SW 1271 (cell line): ENCODE measurements at regions not wholly inside any gene's neighbourhood (a gene's known extent, or its start where the extent isn't known, plus 50 kb on each side); places are given as distances from the start of the nearest gene placed in this dataset.
"Not testable (repeated sequence)": the region's sequence is repeated elsewhere in the genome, so short reads cannot be mapped to it uniquely, and the experiment has no call there.

ENCODE experiments used
- DNase-seq, 2 experiments: peaks; one replicate each; lab custom pipeline; 2025; lab: John Stamatoyannopoulos, UW

DNA sequence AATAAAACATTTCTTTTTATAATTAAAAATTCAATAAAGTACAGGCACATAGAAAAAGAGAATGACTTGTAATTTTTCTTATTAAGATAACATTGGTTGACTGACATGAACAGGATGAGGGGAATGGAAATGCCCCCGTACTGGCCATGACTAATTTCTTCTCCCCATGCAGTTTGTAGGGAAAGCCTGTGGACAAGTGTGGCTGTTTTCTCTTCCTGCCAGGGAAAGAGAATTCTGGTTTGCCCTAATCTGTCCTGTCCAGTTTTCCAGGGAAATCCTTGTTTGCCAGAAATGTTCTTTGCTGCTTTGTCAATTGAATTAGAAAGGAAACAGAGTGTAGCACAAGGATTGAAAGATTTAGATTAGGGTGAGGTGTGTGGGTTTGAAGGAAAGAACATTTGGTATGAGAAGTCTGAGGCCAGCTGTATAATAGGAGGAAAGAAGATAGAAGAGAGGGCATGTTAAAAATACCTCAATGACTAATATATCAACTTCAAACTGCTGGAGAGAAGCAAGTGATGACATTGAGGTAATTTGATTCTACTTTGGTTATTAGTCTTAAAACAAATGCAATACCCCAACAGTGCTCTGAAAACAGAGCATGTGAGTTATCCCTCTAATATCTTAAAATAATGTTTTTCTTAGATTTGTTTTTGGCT, 593.9 kb upstream of the ZNF804A start:
- DNase-seq = no peak

DNA sequence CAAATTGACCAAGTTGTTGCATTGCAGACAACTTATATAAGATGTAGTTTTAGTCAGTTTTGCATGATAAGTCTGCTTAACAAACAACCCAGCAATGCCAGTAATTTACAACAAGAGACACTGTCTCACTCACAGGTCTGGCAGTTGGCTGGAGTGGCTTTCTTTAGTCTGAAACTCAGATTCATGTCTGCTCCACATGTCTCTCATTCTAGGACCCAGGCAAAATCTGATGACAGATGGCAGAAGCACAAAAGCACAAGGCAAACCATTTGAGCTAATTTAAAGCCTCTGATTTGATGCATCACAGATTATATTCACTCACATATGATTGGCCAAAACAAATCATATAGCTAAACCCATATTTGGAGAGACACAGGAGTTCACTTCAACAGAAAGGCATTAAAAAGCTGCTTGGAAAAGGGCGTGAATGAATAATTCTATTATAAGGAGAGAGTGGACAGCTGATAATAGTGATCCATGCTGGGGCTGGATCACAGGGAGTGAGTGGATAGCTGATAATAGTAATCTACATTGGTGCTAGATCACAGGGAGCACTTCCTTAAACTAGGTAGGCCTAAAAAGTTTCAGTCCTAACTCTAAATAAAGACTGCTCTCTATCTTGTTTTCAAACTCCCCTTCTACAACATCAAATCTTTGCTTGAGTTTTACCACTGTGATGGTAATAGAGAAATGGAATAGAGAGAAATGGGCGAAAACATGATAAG, 593.2 kb upstream of the ZNF804A start:
- DNase-seq = no peak

- DNase-seq = no peak
These were observed 591.3 kb upstream of the ZNF804A start for GRCh38 chr2:184006998-184007397.

- no peak for DNase-seq
These were observed 571.4 kb upstream of the ZNF804A start for GRCh38 chr2:184026961-184027360.

GRCh38 chr2:184030245-184030644, 568.1 kb upstream of the ZNF804A start:
- DNase-seq = no peak

GRCh38 chr2:184030989-184031388, 567.3 kb upstream of the ZNF804A start:
- no peak for DNase-seq

- no peak for DNase-seq
These were observed 566.8 kb upstream of the ZNF804A start for GRCh38 chr2:184031402-184032147.

DNA sequence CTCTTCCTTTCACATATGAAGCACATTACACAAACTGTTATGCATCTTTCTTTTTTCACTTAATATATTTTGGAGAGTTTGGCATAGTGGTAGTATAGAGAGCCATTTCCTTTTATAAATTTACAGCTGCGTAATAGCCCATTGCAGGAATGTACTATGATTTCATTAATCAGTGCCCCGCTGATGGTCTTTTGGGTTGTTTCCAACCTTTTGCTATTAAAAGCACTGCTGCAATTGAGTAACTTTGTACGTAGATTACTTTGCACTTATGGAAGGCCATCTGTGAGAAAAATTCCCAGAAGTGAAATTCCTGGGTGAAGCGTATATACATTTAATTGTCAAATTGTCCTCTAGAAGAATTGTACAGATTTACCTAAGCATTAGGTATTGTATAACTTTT, 565.3 kb upstream of the ZNF804A start:
- no peak for DNase-seq

DNA sequence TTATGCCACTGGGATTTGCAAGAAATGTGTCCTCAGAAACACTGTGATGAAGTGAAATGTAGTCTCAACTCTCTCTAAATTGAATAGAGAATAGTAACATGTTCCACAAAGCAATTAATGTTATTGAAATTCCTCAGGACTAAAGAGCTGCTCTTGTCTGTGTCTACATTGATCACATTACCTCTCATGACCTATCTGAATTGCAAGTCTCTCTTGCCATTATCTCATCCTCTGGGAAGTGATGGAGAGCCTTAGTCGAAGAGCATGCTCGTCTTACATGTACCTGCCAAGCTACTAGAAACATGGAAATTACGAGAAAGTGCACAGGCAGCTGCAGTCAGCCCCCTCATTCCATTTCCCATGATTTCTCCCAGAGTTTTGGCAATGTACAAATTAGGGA, 561.1 kb upstream of the ZNF804A start:
- DNase-seq = no peak

- DNase-seq = no peak
These were observed 558.8 kb upstream of the ZNF804A start for GRCh38 chr2:184039493-184039892.

DNA sequence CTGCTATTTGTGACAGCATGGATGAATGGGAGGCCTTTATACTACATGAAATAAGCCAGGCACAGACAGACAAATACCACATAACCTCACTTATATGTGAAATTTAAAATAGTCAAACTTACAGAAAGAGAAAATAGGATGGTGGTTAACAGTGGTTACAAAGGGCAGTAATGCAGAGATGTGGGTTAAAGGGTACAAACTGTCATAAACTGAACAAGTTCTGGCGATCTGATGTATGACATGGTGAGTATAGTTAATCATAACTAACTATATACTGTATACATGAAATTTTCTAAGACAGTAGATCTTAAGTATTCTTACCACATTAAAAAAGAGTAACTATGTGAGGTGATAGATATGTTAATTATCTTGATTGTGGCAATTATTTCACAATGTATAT, 558.1 kb upstream of the ZNF804A start:
- no peak for DNase-seq

DNA sequence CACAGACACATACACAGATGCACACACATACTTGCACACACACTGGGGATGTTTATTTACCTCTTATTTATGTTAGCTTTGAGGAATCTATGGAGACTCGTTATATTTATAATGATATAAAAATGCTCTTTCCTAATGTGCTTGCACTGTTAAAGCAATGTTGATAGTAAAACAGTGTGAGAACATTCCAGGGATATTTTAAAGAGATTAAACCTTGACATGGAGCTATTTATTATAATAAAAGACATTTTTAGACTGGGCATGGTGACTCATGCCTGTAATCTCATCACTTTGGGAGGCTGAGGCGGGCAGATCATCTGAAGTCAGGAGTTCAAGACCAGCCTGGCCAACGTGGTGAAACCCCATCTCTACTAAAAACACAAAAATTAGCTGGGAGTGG, 557.3 kb upstream of the ZNF804A start:
- DNase-seq = no peak

DNA sequence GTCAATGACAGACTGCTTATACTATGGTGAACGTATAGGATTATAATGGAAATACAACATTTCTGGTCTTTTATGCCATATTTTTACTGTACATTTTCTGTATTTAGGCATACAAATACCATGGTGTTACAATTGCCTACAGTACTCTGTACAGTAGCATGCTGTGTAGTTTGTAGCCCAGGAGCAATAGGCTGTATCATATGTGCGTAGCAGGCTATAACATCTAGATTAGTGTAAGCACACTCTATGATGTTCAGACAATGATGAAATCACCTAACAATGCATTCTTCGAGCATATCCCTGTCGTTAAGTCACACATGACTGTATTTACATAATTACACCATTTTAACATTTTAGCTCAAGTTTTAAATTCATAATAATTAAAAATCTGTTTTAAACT, 556.6 kb upstream of the ZNF804A start:
- no peak for DNase-seq

- DNase-seq = no peak
These were observed 550.8 kb upstream of the ZNF804A start for GRCh38 chr2:184047536-184047935.

- no peak for DNase-seq
These were observed 548.8 kb upstream of the ZNF804A start for GRCh38 chr2:184049566-184049965.

DNA sequence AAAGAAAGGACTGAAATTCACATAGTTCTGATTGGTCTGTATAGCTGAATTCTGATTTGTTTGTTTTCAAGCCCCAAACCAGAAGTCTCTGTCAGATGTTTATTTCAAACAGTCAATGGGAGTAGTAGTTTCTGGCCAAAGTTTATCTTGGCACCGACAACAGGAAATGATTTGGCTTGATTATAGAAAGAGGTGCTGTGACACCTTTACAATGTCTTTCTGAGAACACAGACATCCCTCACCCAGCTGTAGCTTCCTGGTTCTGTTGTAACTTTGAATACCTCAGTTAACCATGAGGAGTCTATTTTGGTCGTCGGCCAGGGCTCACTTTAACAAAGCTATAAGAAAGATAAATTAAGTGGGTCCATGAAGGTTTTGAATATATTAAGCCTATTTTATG, 545.0 kb upstream of the ZNF804A start:
- DNase-seq = no peak

- DNase-seq = not testable (repeated sequence)
These were observed 543.9 kb upstream of the ZNF804A start for GRCh38 chr2:184054419-184054818.

- no peak for DNase-seq
These were observed 540.4 kb upstream of the ZNF804A start for GRCh38 chr2:184057910-184058309.

GRCh38 chr2:184060268-184060667, 538.1 kb upstream of the ZNF804A start:
- not testable (repeated sequence) for DNase-seq

- no peak for DNase-seq
These were observed 530.8 kb upstream of the ZNF804A start for GRCh38 chr2:184067502-184067901.

GRCh38 chr2:184072470-184072869, 525.9 kb upstream of the ZNF804A start:
- no peak for DNase-seq

DNA sequence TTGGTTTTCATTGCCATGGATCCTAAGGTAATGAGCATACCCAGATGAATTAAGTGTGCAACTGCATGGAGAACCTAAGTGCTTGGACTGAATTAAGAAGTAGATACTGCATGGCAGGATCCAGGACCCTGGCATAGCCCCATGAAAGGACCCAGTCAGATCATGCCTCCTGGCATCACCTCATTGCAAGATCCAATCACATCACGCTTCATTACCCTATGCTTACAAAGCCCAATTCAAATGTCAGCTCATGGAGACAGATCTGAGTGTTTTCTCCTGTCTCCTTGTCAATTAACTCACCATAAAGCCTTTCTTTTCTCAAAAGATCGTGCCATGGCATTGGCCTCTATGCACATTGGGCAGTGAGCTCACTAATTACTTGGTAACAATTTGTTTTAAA, 519.8 kb upstream of the ZNF804A start:
- no peak for DNase-seq

GRCh38 chr2:184091456-184091855, 506.9 kb upstream of the ZNF804A start:
- DNase-seq = no peak
